ENCODE measurements at regions not wholly inside any gene's neighbourhood (a gene's known extent, or its start where the extent isn't known, plus 50 kb on each side); places are given as distances from the start of the nearest gene placed in this dataset.

- Histone ChIP-seq H3K9me3 (peaks cover 0 to 11% (median 0%) of the 10 kb centered on the region in 8 donors), H3K4me1 (peaks cover 0 to 6% (median 0%) of the 10 kb centered on the region in 6 donors), H3K4me3 (no peak overlapping the region), H3K27ac (peak overlapping the region in 5 of 8 donors; percentile 4 to 78 (median 60)), H3K36me3 (no peaks in the 10 kb centered on the region), H3K27me3 (replicated peaks in 1 of 7) (no peaks in the 10 kb centered on the region)
- no peak for DNase-seq
- intact Hi-C loops (cut with DNase I; ENCODE audit: low total_unique reads), result no loop called here
- no peak for TF ChIP-seq CTCF (IDR thresholded peaks at IDR 0.05 in 8 of 11, conservative IDR thresholded peaks at IDR 0.05 in 3 of 11)
- no peak for TF ChIP-seq POLR2AphosphoS5 (IDR thresholded peaks at IDR 0.05)
- TF ChIP-seq POLR2A (IDR thresholded peaks at IDR 0.05), result no peak
- WGBS, 5 donors, result 37 to 56% (median 45%) methylated on average over 7 of the region's 7 CpGs
Measured at GRCh38 chr5:91468651-91469422, 85.7 kb upstream of the ARRDC3 start.

- DNase-seq, result no peak
- no peaks in the 10 kb centered on the region for H3K27me3 ChIP-seq (replicated peaks in 1 of 7)
- H3K4me3 ChIP-seq, result no peak overlapping the region
- H3K27ac ChIP-seq, result no peak overlapping the region
- 90 to 96% (median 92%) methylated on average over 4 of the region's 4 CpGs for WGBS, 5 donors
- H3K36me3 ChIP-seq, result no peaks in the 10 kb centered on the region
- intact Hi-C loops (cut with DNase I; ENCODE audit: low total_unique reads), result no loop called here
- TF ChIP-seq POLR2AphosphoS5 (IDR thresholded peaks at IDR 0.05), result no peak
- TF ChIP-seq CTCF (IDR thresholded peaks at IDR 0.05 in 8 of 11, conservative IDR thresholded peaks at IDR 0.05 in 3 of 11), result no peak
- TF ChIP-seq POLR2A (IDR thresholded peaks at IDR 0.05), result no peak
- peaks cover 0 to 6% (median 0%) of the 10 kb centered on the region in 6 donors for H3K4me1 ChIP-seq
- H3K9me3 ChIP-seq, result peaks cover 0 to 20% (median 0%) of the 10 kb centered on the region in 8 donors
Measured at GRCh38 chr5:91464886-91465646, 81.9 kb upstream of the ARRDC3 start.

- Histone ChIP-seq H3K4me3 (no peak overlapping the region), H3K27me3 (replicated peaks in 1 of 7) (no peaks in the 10 kb centered on the region), H3K4me1 (no peaks in the 10 kb centered on the region), H3K36me3 (no peaks in the 10 kb centered on the region), H3K27ac (no peak overlapping the region), H3K9me3 (peaks cover 0 to 4% (median 0%) of the 10 kb centered on the region in 8 donors)
- WGBS, 5 donors, result 89 to 93% (median 92%) methylated on average over 1 of the region's 1 CpG
- DNase-seq, result no peak
- intact Hi-C loops (cut with DNase I; ENCODE audit: low total_unique reads), result no loop called here
- TF ChIP-seq POLR2AphosphoS5 (IDR thresholded peaks at IDR 0.05) (no peak), POLR2A (IDR thresholded peaks at IDR 0.05) (no peak), CTCF (IDR thresholded peaks at IDR 0.05 in 8 of 11, conservative IDR thresholded peaks at IDR 0.05 in 3 of 11) (no peak)
Measured at GRCh38 chr5:91457681-91458058, 74.6 kb upstream of the ARRDC3 start.

Data from spleen (tissue), 11 donors.